ENCODE measurements at regions not wholly inside any gene's neighbourhood (a gene's known extent, or its start where the extent isn't known, plus 50 kb on each side); places are given as distances from the start of the nearest gene placed in this dataset.

DNA sequence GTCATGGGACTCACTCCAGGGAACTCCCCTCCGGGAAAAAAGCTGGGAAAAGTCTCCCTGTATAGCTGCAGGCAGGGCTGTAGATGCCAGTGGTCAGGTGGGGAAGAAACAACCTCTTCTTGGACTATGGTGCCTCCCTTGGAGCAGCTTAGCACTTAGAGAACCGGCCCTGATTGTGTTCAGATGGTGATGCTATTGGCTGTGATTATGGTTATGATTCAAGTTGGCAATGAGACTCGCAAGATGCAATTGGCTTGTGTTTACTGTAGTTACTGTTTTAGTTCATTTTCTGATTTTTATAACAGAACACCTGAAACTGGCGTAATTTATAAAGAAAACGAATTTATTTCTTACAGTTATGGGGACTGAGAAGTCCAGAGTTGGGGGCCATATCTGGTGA lies 80.9 kb upstream of the ADRA1D start:
- H3K4me3 ChIP-seq (ENCODE audit: low read depth, low read length): no peak overlapping the region
- no peak for TF ChIP-seq CTCF (IDR thresholded peaks at IDR 0.05; ENCODE audit: borderline replicate concordance, insufficient read depth, low read depth, low read length)

DNA sequence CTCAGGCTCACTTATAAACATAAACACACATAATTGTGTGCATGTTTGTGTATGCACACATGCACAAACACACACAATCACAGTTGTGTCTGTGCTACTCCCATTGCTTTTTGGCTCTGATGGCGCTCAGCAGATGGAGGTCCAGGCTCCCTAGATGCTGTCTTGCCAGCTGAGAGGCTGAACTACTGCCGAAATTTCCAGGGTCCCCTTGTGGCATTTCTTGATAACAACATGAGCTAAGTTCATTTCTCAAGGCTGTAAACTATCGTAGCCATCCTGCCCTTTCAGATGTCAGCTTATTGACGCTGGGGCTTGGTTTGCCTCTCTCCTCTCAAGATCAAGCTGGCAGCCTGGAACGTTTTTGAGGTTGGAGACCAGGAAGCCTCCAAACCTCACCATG lies 80.1 kb upstream of the ADRA1D start:
- no peak overlapping the region for H3K4me3 ChIP-seq (ENCODE audit: low read depth, low read length)
- no peak for TF ChIP-seq CTCF (IDR thresholded peaks at IDR 0.05; ENCODE audit: borderline replicate concordance, insufficient read depth, low read depth, low read length)

DNA sequence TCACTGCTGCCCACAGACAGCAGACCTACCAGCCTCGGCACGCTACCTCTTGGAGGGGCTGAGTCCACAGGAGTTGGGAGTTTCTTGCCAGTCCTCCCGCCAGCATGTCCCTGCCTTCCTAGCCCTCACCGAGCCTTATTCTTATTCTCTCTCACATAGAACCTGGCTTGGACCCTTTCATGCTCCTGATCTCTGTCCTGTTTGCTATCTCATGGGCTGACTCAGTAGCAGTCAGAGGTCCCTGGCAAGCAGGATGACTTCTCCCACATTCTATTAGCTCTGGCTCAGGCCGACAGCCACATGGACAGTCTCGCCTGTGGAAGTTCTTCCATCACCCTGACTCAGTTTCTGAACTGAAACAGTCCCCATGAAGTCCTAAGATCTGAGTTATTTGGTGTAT lies 79.5 kb upstream of the ADRA1D start:
- no peak for TF ChIP-seq CTCF (IDR thresholded peaks at IDR 0.05; ENCODE audit: borderline replicate concordance, insufficient read depth, low read depth, low read length)

GRCh38 chr20:4327956-4328355 lies 78.9 kb upstream of the ADRA1D start:
- H3K4me3 ChIP-seq (ENCODE audit: low read depth, low read length): no peak overlapping the region
- TF ChIP-seq CTCF (IDR thresholded peaks at IDR 0.05; ENCODE audit: borderline replicate concordance, insufficient read depth, low read depth, low read length): no peak

More for the DNA sequence above, 79.5 kb upstream of the ADRA1D start:
- no peak overlapping the region for H3K4me3 ChIP-seq (ENCODE audit: low read depth, low read length)

DNA sequence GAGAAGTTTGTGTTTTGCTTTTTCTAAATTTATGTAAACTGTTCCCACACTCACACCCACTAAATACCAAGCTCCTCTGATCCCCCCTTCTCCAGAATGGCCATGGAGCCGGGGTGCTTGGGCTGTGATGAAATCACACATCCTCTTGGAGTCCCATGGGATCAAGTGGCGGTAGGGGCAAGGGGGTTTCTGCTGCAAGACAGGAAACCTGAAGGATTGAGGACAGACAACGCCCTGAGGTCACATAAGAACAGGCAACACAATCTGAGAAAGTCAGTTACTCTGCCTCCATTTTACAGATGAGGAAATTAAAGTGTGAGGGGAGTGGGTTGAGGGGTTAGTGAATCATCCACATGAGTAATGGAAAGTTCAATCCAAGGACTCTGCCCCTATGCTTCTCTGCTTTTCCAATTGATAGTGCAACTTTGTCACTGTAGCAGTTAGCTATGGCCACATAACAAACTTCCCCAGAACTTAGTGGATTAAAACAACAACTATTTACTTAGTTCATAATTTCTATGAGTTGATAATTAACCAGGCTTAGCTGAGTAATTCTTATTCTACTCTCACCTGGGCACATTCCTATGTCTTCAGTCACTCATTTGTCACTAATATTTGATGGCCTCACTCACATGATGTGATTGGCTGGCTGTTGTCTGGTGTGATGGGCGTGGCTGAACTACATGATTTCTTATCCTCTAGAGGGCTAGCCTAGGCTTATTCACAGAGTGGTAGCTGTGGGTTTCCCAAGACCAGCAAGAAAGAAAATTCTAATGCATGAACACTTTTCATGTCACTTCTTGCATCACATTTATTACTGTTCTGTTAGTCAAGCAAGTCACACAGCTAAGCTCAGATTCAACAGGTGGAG lies 77.3 kb upstream of the ADRA1D start:
- H3K4me3 ChIP-seq (ENCODE audit: low read depth, low read length): no peak overlapping the region
- no peak for TF ChIP-seq CTCF (IDR thresholded peaks at IDR 0.05; ENCODE audit: borderline replicate concordance, insufficient read depth, low read depth, low read length)

DNA sequence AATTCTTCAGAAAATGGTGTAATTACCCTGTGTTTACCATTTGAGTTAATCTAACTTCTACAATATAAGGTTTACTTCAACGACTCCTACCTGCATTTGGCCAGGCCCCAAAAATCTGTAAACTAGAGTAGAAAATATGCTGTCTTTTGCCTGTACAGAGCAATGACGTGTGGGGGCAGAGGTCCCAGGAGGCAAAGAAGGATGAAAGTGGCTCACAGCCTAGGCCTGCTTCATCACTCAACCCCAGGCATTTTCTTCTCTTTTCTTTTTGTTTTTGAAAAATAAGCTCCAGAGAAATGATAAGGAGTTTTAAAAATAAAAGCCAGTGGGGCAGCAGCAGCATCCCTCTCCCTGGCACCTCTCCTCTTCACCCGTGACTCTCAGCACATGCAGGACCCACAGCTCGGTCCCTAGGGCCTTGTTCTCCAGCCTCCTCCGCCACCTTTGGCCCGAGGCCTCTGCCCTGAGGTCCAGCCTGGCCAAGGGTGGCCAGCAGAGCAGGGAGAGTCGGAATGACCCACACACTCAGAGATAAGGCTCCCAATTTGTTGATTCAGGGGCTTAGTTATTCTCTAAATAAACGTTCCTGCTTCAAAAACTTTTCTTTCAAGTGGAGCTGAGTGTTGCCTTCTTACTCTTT lies 76.6 kb upstream of the ADRA1D start:
- H3K4me3 ChIP-seq (ENCODE audit: low read depth, low read length): no peak overlapping the region
- no peak for TF ChIP-seq CTCF (IDR thresholded peaks at IDR 0.05; ENCODE audit: borderline replicate concordance, insufficient read depth, low read depth, low read length)
